ENCODE measurements at regions not wholly inside any gene's neighbourhood (a gene's known extent, or its start where the extent isn't known, plus 50 kb on each side); places are given as distances from the start of the nearest gene placed in this dataset.

DNA sequence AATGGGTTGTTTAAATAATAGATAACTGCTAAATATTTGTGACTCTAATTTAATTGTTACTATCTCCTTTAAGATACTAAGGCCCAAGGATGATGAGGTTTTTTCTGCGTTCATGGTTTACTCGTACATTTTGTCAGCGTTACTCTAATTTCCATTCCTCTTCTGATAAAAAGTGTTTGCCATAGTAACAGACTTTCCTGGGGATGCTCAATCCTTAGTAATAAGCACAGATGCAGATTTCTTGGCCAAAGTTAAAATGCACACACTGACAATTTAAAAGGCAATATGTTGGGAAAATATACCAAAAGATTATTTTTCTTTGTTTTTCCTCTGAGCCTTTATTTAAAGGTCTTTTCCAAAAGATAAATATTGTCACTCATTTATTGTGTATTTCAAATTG lies 149.6 kb downstream of the IRS2 start:
- H3K9ac ChIP-seq (ENCODE audit: low read depth, low read length): no peak overlapping the region
- H3K27me3 ChIP-seq (ENCODE audit: control insufficient read depth, insufficient read depth, low read length): no peaks in the 10 kb centered on the region
- H3K9me3 ChIP-seq (ENCODE audit: control insufficient read depth, insufficient read depth, low read length): no peaks in the 10 kb centered on the region
- no peak overlapping the region for H3K4me3 ChIP-seq (ENCODE audit: low read depth, low read length)
- H3K4me1 ChIP-seq (ENCODE audit: control insufficient read depth, insufficient read depth, low read length): no peaks in the 10 kb centered on the region
- no peaks in the 10 kb centered on the region for H3K36me3 ChIP-seq (ENCODE audit: control insufficient read depth, insufficient read depth, low read length)

DNA sequence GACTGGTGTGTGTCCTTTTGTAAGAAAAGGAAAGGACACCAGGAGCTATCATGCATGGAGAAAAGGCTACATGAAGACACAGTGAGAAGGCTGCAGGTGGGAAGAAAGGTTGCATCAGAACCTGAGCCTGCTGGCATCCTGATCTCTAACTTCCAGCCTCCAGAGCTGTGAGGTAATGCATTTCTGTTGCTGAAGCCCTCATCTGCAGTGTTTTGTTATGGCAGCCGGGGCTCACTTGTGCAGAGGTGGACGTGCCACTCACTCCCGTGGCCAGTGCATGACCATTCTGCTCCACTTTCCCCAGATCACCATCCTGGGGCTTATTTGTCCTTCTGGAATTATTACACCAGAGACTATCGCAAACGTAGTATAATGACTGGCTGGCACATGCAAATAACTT lies 155.3 kb downstream of the IRS2 start:
- H3K27me3 ChIP-seq (ENCODE audit: control insufficient read depth, insufficient read depth, low read length): no peaks in the 10 kb centered on the region
- H3K36me3 ChIP-seq (ENCODE audit: control insufficient read depth, insufficient read depth, low read length): no peaks in the 10 kb centered on the region
- no peaks in the 10 kb centered on the region for H3K9me3 ChIP-seq (ENCODE audit: control insufficient read depth, insufficient read depth, low read length)
- no peak overlapping the region for H3K4me3 ChIP-seq (ENCODE audit: low read depth, low read length)
- peaks cover 2% of the 10 kb centered on the region for H3K4me1 ChIP-seq (ENCODE audit: control insufficient read depth, insufficient read depth, low read length)
- no peak overlapping the region for H3K9ac ChIP-seq (ENCODE audit: low read depth, low read length)

DNA sequence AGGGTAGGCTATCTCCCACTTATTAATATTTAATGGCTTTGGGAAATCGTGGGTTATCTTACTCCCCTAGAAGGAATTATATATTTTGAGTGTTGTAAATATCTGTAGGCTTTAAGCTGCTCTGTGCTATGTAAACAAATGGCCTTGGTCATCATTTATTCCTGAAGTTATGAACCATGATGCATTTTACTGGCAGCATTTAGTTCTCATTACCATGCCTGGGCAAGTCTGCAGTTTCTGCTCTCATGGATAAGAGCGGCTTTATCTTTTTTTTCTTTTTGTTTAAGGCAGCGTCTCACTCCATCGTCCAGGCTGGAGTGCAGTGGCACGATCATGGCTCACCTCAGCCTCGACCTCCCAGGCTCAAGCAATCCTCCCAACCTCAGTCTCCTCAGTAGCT lies 156.1 kb downstream of the IRS2 start:
- H3K9me3 ChIP-seq (ENCODE audit: control insufficient read depth, insufficient read depth, low read length): no peaks in the 10 kb centered on the region
- H3K27me3 ChIP-seq (ENCODE audit: control insufficient read depth, insufficient read depth, low read length): no peaks in the 10 kb centered on the region
- no peaks in the 10 kb centered on the region for H3K36me3 ChIP-seq (ENCODE audit: control insufficient read depth, insufficient read depth, low read length)
- no peak overlapping the region for H3K9ac ChIP-seq (ENCODE audit: low read depth, low read length)
- no peak overlapping the region for H3K4me3 ChIP-seq (ENCODE audit: low read depth, low read length)
- H3K4me1 ChIP-seq (ENCODE audit: control insufficient read depth, insufficient read depth, low read length): peaks cover 2% of the 10 kb centered on the region

DNA sequence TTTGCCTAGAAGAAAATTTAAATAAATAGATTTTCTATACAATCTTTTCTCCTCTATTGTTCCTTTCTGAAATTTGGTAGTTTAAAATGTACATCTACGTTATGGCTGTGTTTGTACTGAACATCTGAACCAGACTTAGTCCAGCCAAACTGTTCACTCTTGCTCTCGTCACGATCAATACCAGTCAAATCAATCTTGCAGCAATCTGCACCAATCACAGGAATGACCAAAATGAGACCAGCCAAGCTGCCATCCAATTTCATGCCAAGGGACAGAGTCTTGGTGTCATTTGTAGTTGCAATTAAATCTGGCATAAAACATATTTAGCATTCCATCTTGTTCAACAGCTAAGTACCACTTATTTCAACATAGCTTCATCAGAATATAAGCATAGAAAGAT lies 156.6 kb downstream of the IRS2 start:
- Histone ChIP-seq H3K9ac (ENCODE audit: low read depth, low read length) (no peak overlapping the region), H3K27me3 (ENCODE audit: control insufficient read depth, insufficient read depth, low read length) (no peaks in the 10 kb centered on the region), H3K4me3 (ENCODE audit: low read depth, low read length) (no peak overlapping the region), H3K36me3 (ENCODE audit: control insufficient read depth, insufficient read depth, low read length) (no peaks in the 10 kb centered on the region), H3K9me3 (ENCODE audit: control insufficient read depth, insufficient read depth, low read length) (no peaks in the 10 kb centered on the region), H3K4me1 (ENCODE audit: control insufficient read depth, insufficient read depth, low read length) (peaks cover 2% of the 10 kb centered on the region)

DNA sequence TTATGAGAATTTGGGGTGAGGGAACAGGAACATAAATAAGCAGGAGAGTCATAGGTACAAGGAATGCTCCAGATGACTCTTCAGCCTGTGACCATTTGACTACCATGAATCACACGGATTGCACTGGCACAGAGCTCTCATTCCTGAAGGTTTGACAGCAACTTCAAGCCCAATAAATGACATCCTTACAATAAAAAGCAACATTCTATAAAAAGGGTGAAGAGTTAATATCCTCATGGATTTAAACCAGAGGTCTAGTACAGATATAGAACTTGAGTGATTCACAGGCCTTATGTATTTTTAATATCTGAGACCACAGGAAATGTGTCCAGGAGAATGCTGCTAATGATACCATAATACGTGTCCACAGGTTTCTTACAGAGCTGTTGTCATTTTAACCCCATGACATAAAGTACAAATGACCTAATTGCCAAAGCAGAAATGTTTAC lies 158.1 kb downstream of the IRS2 start:
- H3K36me3 ChIP-seq (ENCODE audit: control insufficient read depth, insufficient read depth, low read length): no peaks in the 10 kb centered on the region
- H3K4me3 ChIP-seq (ENCODE audit: low read depth, low read length): no peak overlapping the region
- H3K4me1 ChIP-seq (ENCODE audit: control insufficient read depth, insufficient read depth, low read length): peaks cover 2% of the 10 kb centered on the region
- no peaks in the 10 kb centered on the region for H3K27me3 ChIP-seq (ENCODE audit: control insufficient read depth, insufficient read depth, low read length)
- H3K9ac ChIP-seq (ENCODE audit: low read depth, low read length): no peak overlapping the region
- no peaks in the 10 kb centered on the region for H3K9me3 ChIP-seq (ENCODE audit: control insufficient read depth, insufficient read depth, low read length)

DNA sequence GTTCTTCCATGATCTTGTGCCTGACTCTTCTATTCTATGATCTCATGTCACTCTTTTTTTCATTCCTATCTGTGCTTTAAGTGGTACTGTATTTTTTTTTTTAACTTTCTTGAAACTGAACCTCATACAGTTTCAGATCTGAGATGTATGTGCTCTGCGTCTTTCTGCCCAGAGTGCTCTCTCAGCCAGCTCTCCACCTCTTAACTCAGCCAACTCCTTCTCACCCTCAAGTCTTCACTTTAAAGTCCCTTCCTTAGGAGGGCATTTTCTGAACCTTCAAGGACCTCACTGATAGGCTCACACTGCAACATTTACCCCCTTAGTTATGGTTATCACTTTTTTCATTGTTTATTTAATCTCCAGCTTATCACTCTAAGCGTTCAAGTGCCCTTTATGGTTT lies 158.7 kb downstream of the IRS2 start:
- no peaks in the 10 kb centered on the region for H3K36me3 ChIP-seq (ENCODE audit: control insufficient read depth, insufficient read depth, low read length)
- H3K27me3 ChIP-seq (ENCODE audit: control insufficient read depth, insufficient read depth, low read length): no peaks in the 10 kb centered on the region
- H3K4me1 ChIP-seq (ENCODE audit: control insufficient read depth, insufficient read depth, low read length): peaks cover 2% of the 10 kb centered on the region
- H3K9me3 ChIP-seq (ENCODE audit: control insufficient read depth, insufficient read depth, low read length): no peaks in the 10 kb centered on the region
- H3K9ac ChIP-seq (ENCODE audit: low read depth, low read length): no peak overlapping the region
- no peak overlapping the region for H3K4me3 ChIP-seq (ENCODE audit: low read depth, low read length)

DNA sequence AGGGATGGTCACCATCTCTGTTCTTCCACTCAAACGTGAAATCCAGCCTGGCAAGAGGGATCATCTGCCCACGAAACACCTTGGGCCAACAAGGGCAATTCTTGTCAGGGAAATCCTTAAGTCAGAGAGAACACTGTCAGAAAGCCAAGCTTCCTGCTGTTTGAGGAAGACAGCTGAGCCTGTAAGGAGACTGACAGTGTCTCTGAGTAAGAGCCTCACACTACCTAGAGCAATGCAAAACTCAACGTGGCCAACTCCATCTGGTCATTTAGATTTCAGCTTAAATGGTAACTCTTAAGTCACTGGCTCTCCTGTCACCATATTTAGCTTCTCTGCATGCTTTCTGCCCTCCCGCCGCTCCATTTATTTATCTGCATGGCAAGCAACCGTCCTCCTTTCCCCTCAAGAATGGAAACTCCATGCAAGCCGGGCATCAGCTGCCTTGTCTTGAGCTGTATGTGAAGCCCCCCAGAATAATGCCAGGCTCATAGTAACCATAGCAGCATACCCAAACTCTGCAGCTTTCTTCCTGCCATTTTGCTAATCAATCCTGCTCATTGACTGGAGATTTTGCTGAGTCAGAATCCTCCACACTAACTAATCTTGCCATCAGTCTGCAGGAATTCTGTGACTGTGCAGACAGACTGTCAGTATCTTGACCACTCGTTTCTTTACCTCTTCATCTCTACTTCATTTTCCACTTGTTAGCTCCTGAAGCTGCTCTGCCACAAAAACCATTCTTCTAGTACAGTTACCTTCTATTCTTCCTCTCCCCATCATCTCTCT lies 159.8 kb downstream of the IRS2 start:
- H3K36me3 ChIP-seq (ENCODE audit: control insufficient read depth, insufficient read depth, low read length): no peaks in the 10 kb centered on the region
- no peaks in the 10 kb centered on the region for H3K9me3 ChIP-seq (ENCODE audit: control insufficient read depth, insufficient read depth, low read length)
- H3K9ac ChIP-seq (ENCODE audit: low read depth, low read length): no peak overlapping the region
- H3K27me3 ChIP-seq (ENCODE audit: control insufficient read depth, insufficient read depth, low read length): no peaks in the 10 kb centered on the region
- H3K4me1 ChIP-seq (ENCODE audit: control insufficient read depth, insufficient read depth, low read length): peaks cover 2% of the 10 kb centered on the region
- H3K4me3 ChIP-seq (ENCODE audit: low read depth, low read length): no peak overlapping the region

DNA sequence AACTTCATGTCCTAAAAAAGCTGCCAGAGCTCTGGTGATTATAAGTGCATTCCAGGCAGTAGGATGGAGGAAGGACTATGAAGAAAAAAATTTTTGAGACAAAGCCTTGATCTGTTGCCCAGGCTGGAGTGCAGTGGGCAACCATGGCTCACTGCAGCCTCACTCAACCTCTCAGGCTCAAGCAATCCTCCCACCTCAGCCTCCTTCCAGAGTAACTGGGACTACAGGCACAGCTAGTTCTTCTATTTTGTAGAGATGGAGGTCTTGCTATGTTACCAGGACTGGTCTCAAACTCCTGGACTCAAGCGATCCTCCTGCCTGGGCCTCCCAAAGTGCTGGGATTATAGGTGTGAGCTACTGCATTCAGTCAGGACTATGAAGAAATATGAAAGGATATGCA lies 161.2 kb downstream of the IRS2 start:
- Histone ChIP-seq H3K4me3 (ENCODE audit: low read depth, low read length) (no peak overlapping the region), H3K4me1 (ENCODE audit: control insufficient read depth, insufficient read depth, low read length) (peaks cover 2% of the 10 kb centered on the region), H3K9ac (ENCODE audit: low read depth, low read length) (no peak overlapping the region), H3K36me3 (ENCODE audit: control insufficient read depth, insufficient read depth, low read length) (no peaks in the 10 kb centered on the region), H3K9me3 (ENCODE audit: control insufficient read depth, insufficient read depth, low read length) (no peaks in the 10 kb centered on the region), H3K27me3 (ENCODE audit: control insufficient read depth, insufficient read depth, low read length) (no peaks in the 10 kb centered on the region)

DNA sequence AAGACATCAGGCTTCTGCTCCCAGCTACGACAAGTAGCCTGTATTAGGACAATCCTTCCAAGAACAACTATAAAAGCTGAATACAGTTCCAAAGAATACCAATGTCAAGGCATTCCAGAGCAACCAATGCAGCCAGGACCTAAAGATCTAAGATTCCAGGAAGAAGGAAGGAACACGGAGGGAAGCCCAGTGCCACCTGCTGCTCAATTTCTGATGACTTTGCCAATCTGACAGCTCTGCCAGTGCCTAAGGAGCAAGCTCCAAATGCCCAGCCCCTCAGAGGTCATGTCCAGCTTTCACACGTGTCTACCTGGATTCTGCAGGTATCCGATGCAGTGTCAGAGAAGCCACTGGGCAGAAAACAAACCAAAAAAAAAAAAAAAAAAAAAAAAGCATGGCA lies 164.4 kb downstream of the IRS2 start:
- H3K4me1 ChIP-seq (ENCODE audit: control insufficient read depth, insufficient read depth, low read length): peaks cover 2% of the 10 kb centered on the region
- H3K27me3 ChIP-seq (ENCODE audit: control insufficient read depth, insufficient read depth, low read length): no peaks in the 10 kb centered on the region
- no peak overlapping the region for H3K9ac ChIP-seq (ENCODE audit: low read depth, low read length)
- H3K4me3 ChIP-seq (ENCODE audit: low read depth, low read length): no peak overlapping the region
- no peaks in the 10 kb centered on the region for H3K9me3 ChIP-seq (ENCODE audit: control insufficient read depth, insufficient read depth, low read length)
- no peaks in the 10 kb centered on the region for H3K36me3 ChIP-seq (ENCODE audit: control insufficient read depth, insufficient read depth, low read length)

DNA sequence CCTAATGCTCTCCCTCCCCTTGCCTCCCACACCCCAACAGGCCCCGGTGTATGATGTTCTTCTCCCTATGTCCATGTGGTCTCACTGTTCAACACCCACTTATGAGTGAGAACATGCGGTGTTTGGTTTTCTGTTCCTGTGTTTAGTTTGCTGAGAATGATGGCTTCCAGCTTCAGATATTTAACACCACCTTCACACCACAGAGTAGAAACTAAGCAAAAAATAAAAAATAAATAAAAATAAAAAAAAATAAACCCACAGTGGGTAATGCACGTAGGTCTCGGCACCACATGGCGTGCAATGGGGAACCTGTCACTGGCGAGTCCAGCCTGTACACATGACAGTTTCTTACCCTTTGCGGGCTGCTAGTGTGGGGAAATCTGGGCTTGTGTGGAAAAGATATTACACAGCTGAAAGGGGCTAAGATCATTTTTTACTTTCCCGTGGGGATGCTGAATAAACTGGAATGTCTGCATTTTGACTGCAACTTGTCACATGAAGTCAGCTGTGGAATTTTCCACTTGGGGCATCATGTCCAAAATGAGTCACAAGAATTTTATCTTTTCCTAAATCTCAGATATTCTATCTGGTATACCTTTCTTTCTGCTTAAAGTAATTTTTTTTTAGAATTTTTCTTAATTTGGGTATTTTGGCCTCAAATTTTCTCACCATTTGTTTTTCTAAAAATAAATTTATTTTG lies 170.5 kb downstream of the IRS2 start:
- Histone ChIP-seq H3K27me3 (ENCODE audit: control insufficient read depth, insufficient read depth, low read length) (no peaks in the 10 kb centered on the region), H3K36me3 (ENCODE audit: control insufficient read depth, insufficient read depth, low read length) (no peaks in the 10 kb centered on the region), H3K4me1 (ENCODE audit: control insufficient read depth, insufficient read depth, low read length) (no peaks in the 10 kb centered on the region), H3K9me3 (ENCODE audit: control insufficient read depth, insufficient read depth, low read length) (no peaks in the 10 kb centered on the region), H3K4me3 (ENCODE audit: low read depth, low read length) (no peak overlapping the region), H3K9ac (ENCODE audit: low read depth, low read length) (no peak overlapping the region)

DNA sequence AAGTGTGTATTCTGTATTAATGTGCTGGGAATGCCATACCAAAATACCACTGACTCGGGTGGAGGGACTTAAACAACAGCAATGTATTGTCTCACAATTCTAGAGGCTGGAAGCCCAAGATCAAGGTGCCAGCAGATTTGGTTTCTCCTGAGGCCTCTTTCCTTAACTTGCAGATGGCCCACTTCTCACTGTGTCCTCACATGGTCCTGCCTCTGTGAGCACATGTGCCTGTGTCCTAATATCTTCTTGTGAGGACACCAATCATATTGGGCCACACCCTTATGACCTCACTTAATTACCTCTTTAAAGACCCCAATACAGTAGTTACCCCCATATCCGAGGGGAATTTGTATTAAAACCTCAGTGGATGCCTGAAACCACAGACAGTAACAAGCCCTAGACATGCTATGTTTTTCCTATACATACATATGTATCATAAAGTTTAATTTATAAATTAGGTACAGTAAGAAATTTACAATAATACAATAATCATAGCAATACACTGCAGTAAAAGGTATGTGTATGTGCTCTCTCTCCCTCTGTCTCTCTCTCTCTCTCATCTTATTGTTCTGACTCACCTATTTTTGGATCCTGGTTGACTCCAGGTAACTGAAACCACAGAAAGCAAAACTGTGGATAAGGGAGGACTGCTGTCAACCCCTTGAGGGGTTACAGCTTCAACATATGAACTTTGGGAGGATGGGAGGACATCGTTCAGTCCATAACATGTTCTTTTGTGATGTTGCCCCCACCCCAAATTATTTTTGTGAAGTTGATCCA lies 174.3 kb downstream of the IRS2 start:
- no peaks in the 10 kb centered on the region for H3K9me3 ChIP-seq (ENCODE audit: control insufficient read depth, insufficient read depth, low read length)
- no peaks in the 10 kb centered on the region for H3K27me3 ChIP-seq (ENCODE audit: control insufficient read depth, insufficient read depth, low read length)
- H3K4me3 ChIP-seq (ENCODE audit: low read depth, low read length): no peak overlapping the region
- no peaks in the 10 kb centered on the region for H3K4me1 ChIP-seq (ENCODE audit: control insufficient read depth, insufficient read depth, low read length)
- H3K9ac ChIP-seq (ENCODE audit: low read depth, low read length): no peak overlapping the region
- no peaks in the 10 kb centered on the region for H3K36me3 ChIP-seq (ENCODE audit: control insufficient read depth, insufficient read depth, low read length)
